Cardiac muscle cell (in vitro differentiated cells and primary cell): ENCODE measurements at regions not wholly inside any gene's neighbourhood (a gene's known extent, or its start where the extent isn't known, plus 50 kb on each side); places are given as distances from the start of the nearest gene placed in this dataset.

ENCODE experiments used
- DNase-seq, 2 donors: peaks; one replicate each; pipeline versions ENCODE4 v3.0.0 to v3.0.0-alpha.2; 2010 to 2017; ENCODE audit warnings: low read depth in 1 of 2, low spot score in 1 of 2
- H3K27ac ChIP-seq: fragments of 200-600 bp; sonication (generic); 2 replicates; pipeline ENCODE4 v1.5.1; 2016
- H3K27me3 ChIP-seq: fragments of 200-600 bp; sonication (generic); 2 replicates; pipeline ENCODE4 v1.6.0; 2016; ENCODE audit warnings: control low read depth
- H3K36me3 ChIP-seq: fragments of 200-600 bp; sonication (generic); 2 replicates; pipeline ENCODE4 v1.5.1; 2016; ENCODE audit warnings: control low read depth
- H3K4me1 ChIP-seq: fragments of 200-600 bp; sonication (generic); 2 replicates; pipeline ENCODE4 v1.8.1; 2017; ENCODE audit warnings: low read depth, mild to moderate bottlenecking, mixed run types
- H3K4me3 ChIP-seq: fragments of 200-600 bp; sonication (generic); 2 replicates; pipeline ENCODE4 v1.5.1; 2016; ENCODE audit warnings: mild to moderate bottlenecking
- H3K9me3 ChIP-seq: fragments of 200-600 bp; sonication (generic); 2 replicates; pipeline ENCODE4 v1.5.1; 2017; ENCODE audit warnings: low read depth, mild to moderate bottlenecking, control low read depth
- CTCF ChIP-seq: IDR thresholded peaks from 2 replicates; pipeline ENCODE4 v1.5.1; 2012; ENCODE audit warnings: low read depth, mild to moderate bottlenecking, low read length

GRCh38 chr22:19591568-19591967 is 67.4 kb upstream of the CLDN5 start:
- no peaks in the 10 kb centered on the region for H3K27me3 ChIP-seq
- DNase-seq = no peak
- no peak for TF ChIP-seq CTCF
- H3K9me3 ChIP-seq = no peaks in the 10 kb centered on the region
- no peak overlapping the region for H3K27ac ChIP-seq
- H3K36me3 ChIP-seq = no peaks in the 10 kb centered on the region
- H3K4me1 ChIP-seq = no peaks in the 10 kb centered on the region
- H3K4me3 ChIP-seq = no peak overlapping the region

GRCh38 chr22:19592464-19592863 is 68.3 kb upstream of the CLDN5 start:
- no peaks in the 10 kb centered on the region for H3K36me3 ChIP-seq
- H3K9me3 ChIP-seq = no peaks in the 10 kb centered on the region
- no peak overlapping the region for H3K27ac ChIP-seq
- H3K27me3 ChIP-seq = no peaks in the 10 kb centered on the region
- no peak for TF ChIP-seq CTCF
- no peaks in the 10 kb centered on the region for H3K4me1 ChIP-seq
- H3K4me3 ChIP-seq = no peak overlapping the region
- DNase-seq = no peak

- H3K4me3 ChIP-seq = no peak overlapping the region
- no peaks in the 10 kb centered on the region for H3K27me3 ChIP-seq
- H3K27ac ChIP-seq = no peak overlapping the region
- DNase-seq = no peak
- no peaks in the 10 kb centered on the region for H3K4me1 ChIP-seq
- H3K9me3 ChIP-seq = no peaks in the 10 kb centered on the region
- no peaks in the 10 kb centered on the region for H3K36me3 ChIP-seq
- no peak for TF ChIP-seq CTCF
Measured at GRCh38 chr22:19593991-19594569, 69.9 kb upstream of the CLDN5 start.

- Histone ChIP-seq H3K27me3 (no peaks in the 10 kb centered on the region), H3K36me3 (no peaks in the 10 kb centered on the region), H3K9me3 (no peaks in the 10 kb centered on the region), H3K4me1 (no peaks in the 10 kb centered on the region), H3K27ac (no peak overlapping the region), H3K4me3 (no peak overlapping the region)
- DNase-seq = no peak
- no peak for TF ChIP-seq CTCF
Measured at GRCh38 chr22:19595532-19595931, 71.3 kb upstream of the CLDN5 start.

- DNase-seq = no peak
- Histone ChIP-seq H3K27ac (no peak overlapping the region), H3K4me1 (no peaks in the 10 kb centered on the region), H3K9me3 (no peaks in the 10 kb centered on the region), H3K4me3 (no peak overlapping the region), H3K36me3 (no peaks in the 10 kb centered on the region), H3K27me3 (no peaks in the 10 kb centered on the region)
- TF ChIP-seq CTCF = no peak
Measured at GRCh38 chr22:19596680-19597398, 72.6 kb upstream of the CLDN5 start.
